Cardiac fibroblast (primary cell): ENCODE measurements at regions not wholly inside any gene's neighbourhood (a gene's known extent, or its start where the extent isn't known, plus 50 kb on each side); places are given as distances from the start of the nearest gene placed in this dataset.

Source experiments
- DNase-seq, 2 donors: peaks; one replicate each; pipeline versions ENCODE4 v3.0.0 to v3.0.0-alpha.2; 2010; ENCODE audit warnings: low read depth in 2 of 2
- H3K4me3 ChIP-seq, 2 donors: replicated peaks in 1 of 2; 1 replicate in 1 of 2; 2 replicates in 1 of 2; pipeline ENCODE4 v1.5.1; 2011; ENCODE audit warnings: low read depth in 2 of 2, low read length in 2 of 2, mild to moderate bottlenecking in 2 of 2, moderate library complexity in 1 of 2
- TF ChIP-seq, protein P1 (sequence below): IDR thresholded peaks from one replicate; pipeline ENCODE4 v1.5.1; 2011; ENCODE audit warnings: low read depth, mild to moderate bottlenecking, low read length, inconsistent platforms

DNA sequence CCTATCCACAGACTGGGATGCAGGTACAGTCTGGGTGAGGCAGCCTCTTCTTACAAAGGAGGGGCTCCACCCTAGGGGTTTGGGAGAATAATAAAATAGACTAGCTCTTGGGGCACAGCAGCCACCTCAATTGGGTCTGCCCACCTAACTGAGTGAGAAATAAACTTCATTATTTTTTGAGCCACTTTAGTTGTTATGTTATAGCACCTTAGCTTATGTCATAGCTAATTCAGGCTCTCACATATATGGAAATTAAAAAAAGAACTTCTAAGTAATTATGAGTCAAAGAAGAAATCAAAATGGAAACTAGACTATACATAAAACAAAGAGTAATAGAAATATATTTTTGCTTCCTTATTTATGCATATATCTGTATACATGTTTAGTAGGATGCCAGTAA is 318.5 kb upstream of the B3GALT2 start:
- no peak for DNase-seq
- TF ChIP-seq, protein P1, sequence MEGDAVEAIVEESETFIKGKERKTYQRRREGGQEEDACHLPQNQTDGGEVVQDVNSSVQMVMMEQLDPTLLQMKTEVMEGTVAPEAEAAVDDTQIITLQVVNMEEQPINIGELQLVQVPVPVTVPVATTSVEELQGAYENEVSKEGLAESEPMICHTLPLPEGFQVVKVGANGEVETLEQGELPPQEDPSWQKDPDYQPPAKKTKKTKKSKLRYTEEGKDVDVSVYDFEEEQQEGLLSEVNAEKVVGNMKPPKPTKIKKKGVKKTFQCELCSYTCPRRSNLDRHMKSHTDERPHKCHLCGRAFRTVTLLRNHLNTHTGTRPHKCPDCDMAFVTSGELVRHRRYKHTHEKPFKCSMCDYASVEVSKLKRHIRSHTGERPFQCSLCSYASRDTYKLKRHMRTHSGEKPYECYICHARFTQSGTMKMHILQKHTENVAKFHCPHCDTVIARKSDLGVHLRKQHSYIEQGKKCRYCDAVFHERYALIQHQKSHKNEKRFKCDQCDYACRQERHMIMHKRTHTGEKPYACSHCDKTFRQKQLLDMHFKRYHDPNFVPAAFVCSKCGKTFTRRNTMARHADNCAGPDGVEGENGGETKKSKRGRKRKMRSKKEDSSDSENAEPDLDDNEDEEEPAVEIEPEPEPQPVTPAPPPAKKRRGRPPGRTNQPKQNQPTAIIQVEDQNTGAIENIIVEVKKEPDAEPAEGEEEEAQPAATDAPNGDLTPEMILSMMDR = no peak
- no peak overlapping the region for H3K4me3 ChIP-seq

DNA sequence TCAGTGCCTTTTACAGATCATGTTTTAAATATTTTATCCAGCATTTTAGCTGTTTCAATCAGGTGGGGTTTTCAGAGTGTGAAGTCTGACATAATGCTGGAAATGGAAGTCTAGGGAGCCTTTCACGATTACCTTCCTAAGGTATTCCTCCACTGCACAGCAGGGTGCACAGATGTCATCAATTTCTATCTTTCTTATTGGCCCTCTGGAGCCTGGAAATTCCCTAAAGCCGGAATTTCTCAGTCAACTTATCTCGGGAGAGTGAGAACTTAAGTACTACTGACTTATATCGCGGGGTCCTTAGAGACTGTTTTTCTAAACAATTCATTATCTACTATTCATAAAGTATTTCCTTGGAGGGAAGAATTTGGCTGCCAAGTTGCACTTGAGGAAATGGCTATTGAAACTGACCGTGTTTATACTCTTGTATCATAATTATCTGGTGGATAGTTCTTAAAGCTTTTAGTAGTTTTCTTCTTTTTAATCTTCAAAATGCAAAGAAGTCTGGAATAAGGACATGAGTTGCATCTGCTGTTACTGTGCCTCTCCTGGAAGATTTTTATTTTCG is 311.8 kb upstream of the B3GALT2 start:
- DNase-seq = peak in 1 of 2 donors; percentile 59
- no peak overlapping the region for H3K4me3 ChIP-seq
- TF ChIP-seq, protein P1 = no peak

GRCh38 chr1:193494368-193494767 is 308.0 kb upstream of the B3GALT2 start:
- H3K4me3 ChIP-seq = no peak overlapping the region
- TF ChIP-seq, protein P1 = no peak
- DNase-seq = no peak

- TF ChIP-seq, protein P1 = no peak
- no peak overlapping the region for H3K4me3 ChIP-seq
- no peak for DNase-seq
Observed at GRCh38 chr1:193489191-193489590, 302.8 kb upstream of the B3GALT2 start.

- DNase-seq = no peak
- H3K4me3 ChIP-seq = no peak overlapping the region
- TF ChIP-seq, protein P1 = no peak
Observed at GRCh38 chr1:193487722-193488121, 301.3 kb upstream of the B3GALT2 start.

DNA sequence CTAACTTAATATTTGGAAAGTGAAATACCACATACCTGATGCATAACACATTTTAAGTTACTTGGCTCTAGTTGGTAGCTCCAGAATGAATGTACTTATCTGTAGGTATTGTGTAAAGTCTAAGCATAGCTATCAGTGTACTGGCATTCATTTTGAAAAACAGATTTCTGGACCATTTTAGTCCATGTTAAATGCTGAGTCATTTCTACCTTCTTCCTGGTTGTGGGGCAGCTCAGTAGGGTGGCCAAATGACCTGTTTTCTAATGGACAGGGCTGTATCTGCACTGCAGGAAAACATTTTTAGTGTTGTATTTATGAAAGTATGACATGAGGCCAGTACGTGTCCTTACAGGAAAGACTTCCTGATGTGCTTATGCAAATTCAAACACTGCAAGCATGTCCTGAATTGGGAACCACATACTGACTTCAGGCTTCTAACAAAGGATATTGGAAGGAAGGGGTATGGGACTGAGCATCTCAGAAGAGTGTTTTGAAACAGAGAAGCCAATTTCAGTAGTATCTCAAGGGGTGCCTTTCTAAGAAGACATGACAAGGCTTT is 300.3 kb upstream of the B3GALT2 start:
- DNase-seq = peak; percentile 36 to 65

More for the DNA sequence above, 300.3 kb upstream of the B3GALT2 start:
- TF ChIP-seq, protein P1 = no peak
- no peak overlapping the region for H3K4me3 ChIP-seq
